Upper lobe of right lung (tissue), 1 donor: ENCODE measurements at regions not wholly inside any gene's neighbourhood (a gene's known extent, or its start where the extent isn't known, plus 50 kb on each side); places are given as distances from the start of the nearest gene placed in this dataset.

ENCODE experiments used
- ATAC-seq: fragments of 200-7000 bp; cut with Tn5 transposase; one replicate; pipeline ENCODE4 v1.9.1; 2020; ENCODE audit warnings: mild to moderate bottlenecking, moderate library complexity
- DNase-seq: peaks from one replicate; pipeline ENCODE4 v3.0.0-alpha.2; 2020
- H3K27ac ChIP-seq: fragments of 200-600 bp; one replicate; pipeline ENCODE4 v1.8.0; 2022
- H3K27me3 ChIP-seq: fragments of 200-600 bp; one replicate; pipeline ENCODE4 v1.8.0; 2022; ENCODE audit warnings: mild to moderate bottlenecking
- H3K36me3 ChIP-seq: fragments of 200-600 bp; one replicate; pipeline ENCODE4 v1.8.0; 2022
- H3K4me1 ChIP-seq: fragments of 200-600 bp; one replicate; pipeline ENCODE4 v1.8.0; 2022
- H3K4me3 ChIP-seq: fragments of 200-600 bp; one replicate; pipeline ENCODE4 v1.8.0; 2022; ENCODE audit warnings: mild to moderate bottlenecking
- H3K9me3 ChIP-seq: fragments of 200-600 bp; one replicate; pipeline ENCODE4 v1.8.0; 2022
- CTCF ChIP-seq: fragments of 200-600 bp; IDR thresholded peaks from one replicate; pipeline ENCODE4 v1.8.0; 2022; ENCODE audit warnings: antibody characterized with exemption
- intact Hi-C: fragments of 100-400 bp; cut with DNase I; formaldehyde crosslinking; loops from one replicate; pipeline ENCODE4 v1.11.0; 2022
- donor health status: DM: no; HTN: yes; CAD: no; lungs with severe emphysema.

DNA sequence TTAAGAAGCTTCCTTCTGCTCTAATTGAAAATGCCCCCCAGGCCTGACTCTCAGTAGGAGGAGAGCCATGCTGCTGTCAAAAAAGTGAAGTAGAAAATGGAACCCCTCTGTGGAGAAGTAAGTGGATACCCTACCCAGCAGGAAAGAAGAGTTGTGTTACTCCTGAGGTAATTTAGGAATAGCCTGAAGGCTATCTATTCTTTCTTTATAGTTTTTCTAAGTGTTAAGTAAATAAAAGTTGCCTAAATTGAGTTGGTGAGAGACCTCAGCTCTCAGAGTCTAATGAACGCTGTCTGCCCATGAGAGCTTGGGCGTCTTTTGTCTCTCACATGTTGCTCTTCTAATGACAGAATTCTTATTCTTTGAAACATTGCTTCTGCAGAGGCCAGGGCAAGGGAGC, 116.2 kb downstream of the NSUN3 start:
- Histone ChIP-seq H3K9me3 (no peaks in the 10 kb centered on the region), H3K36me3 (no peaks in the 10 kb centered on the region), H3K27ac (no peak overlapping the region), H3K4me3 (no peak overlapping the region), H3K4me1 (no peaks in the 10 kb centered on the region), H3K27me3 (no peaks in the 10 kb centered on the region)
- DNase-seq: no peak
- no peak for TF ChIP-seq CTCF
- ATAC-seq: no peak
- intact Hi-C loops: no loop called here

- no peaks in the 10 kb centered on the region for H3K9me3 ChIP-seq
- intact Hi-C loops: no loop called here
- H3K27ac ChIP-seq: no peak overlapping the region
- H3K36me3 ChIP-seq: no peaks in the 10 kb centered on the region
- ATAC-seq (no peak), DNase-seq (no peak)
- no peak overlapping the region for H3K4me3 ChIP-seq
- no peaks in the 10 kb centered on the region for H3K27me3 ChIP-seq
- H3K4me1 ChIP-seq: no peaks in the 10 kb centered on the region
- TF ChIP-seq CTCF: no peak
These were observed 120.7 kb downstream of the NSUN3 start for GRCh38 chr3:94183551-94183950.

- H3K27ac ChIP-seq: no peak overlapping the region
- DNase-seq: no peak
- H3K36me3 ChIP-seq: no peaks in the 10 kb centered on the region
- intact Hi-C loops: no loop called here
- H3K4me3 ChIP-seq: no peak overlapping the region
- no peaks in the 10 kb centered on the region for H3K4me1 ChIP-seq
- H3K27me3 ChIP-seq: no peaks in the 10 kb centered on the region
- TF ChIP-seq CTCF: no peak
- H3K9me3 ChIP-seq: no peaks in the 10 kb centered on the region
- ATAC-seq: no peak
These were observed 121.9 kb downstream of the NSUN3 start for GRCh38 chr3:94184781-94185180.

DNA sequence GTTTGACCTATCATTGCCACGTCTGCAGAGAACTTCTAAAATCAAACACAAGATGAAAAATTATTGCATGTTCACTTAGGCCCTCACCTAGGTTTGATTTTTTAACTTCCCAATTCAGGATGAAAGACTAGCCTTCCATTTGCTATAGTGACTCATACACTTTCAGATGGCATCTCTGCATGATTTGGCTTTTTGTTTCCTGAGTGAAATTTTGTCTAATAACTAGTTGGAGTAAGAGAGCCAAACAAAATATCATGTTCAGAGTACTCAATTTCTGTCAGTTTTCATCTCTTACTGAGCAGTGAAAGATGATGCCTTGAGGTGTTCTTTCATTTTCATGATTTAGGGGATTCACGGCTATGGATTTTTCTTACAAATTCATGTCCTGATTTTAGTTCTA, 122.9 kb downstream of the NSUN3 start:
- no peaks in the 10 kb centered on the region for H3K9me3 ChIP-seq
- intact Hi-C loops: no loop called here
- DNase-seq (no peak), ATAC-seq (no peak)
- H3K27me3 ChIP-seq: no peaks in the 10 kb centered on the region
- no peak overlapping the region for H3K27ac ChIP-seq
- no peak overlapping the region for H3K4me3 ChIP-seq
- no peaks in the 10 kb centered on the region for H3K4me1 ChIP-seq
- no peaks in the 10 kb centered on the region for H3K36me3 ChIP-seq
- TF ChIP-seq CTCF: no peak

DNA sequence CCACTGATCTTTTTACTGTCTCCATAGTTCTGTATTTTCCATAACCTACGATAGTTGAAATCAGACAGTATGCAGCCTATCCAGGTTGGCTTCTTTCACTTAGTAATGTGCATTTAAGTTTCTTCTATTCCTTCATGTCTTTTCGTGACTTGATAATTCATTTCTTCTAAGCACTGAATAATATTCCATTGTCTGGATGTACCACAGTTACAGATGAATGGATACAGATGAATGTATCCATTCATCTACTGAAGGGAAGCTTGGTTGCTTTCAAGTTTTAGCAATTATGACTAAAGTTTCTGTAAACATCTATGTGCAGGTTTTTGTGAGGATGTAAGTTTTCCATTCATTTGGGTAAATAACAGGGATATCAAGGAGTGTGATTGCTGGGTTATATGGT, 124.8 kb downstream of the NSUN3 start:
- no peak for TF ChIP-seq CTCF
- no peak overlapping the region for H3K4me3 ChIP-seq
- intact Hi-C loops: no loop called here
- no peaks in the 10 kb centered on the region for H3K36me3 ChIP-seq
- DNase-seq (no peak), ATAC-seq (no peak)
- no peaks in the 10 kb centered on the region for H3K9me3 ChIP-seq
- H3K27me3 ChIP-seq: no peaks in the 10 kb centered on the region
- no peak overlapping the region for H3K27ac ChIP-seq
- H3K4me1 ChIP-seq: no peaks in the 10 kb centered on the region

- Histone ChIP-seq H3K9me3 (no peaks in the 10 kb centered on the region), H3K4me1 (no peaks in the 10 kb centered on the region), H3K27ac (no peak overlapping the region), H3K36me3 (no peaks in the 10 kb centered on the region), H3K4me3 (no peak overlapping the region), H3K27me3 (no peaks in the 10 kb centered on the region)
- TF ChIP-seq CTCF: no peak
- intact Hi-C loops: no loop called here
- ATAC-seq (no peak), DNase-seq (no peak)
These were observed 132.5 kb downstream of the NSUN3 start for GRCh38 chr3:94195381-94195780.
